ENCODE measurements at regions not wholly inside any gene's neighbourhood (a gene's known extent, or its start where the extent isn't known, plus 50 kb on each side); places are given as distances from the start of the nearest gene placed in this dataset.

DNA sequence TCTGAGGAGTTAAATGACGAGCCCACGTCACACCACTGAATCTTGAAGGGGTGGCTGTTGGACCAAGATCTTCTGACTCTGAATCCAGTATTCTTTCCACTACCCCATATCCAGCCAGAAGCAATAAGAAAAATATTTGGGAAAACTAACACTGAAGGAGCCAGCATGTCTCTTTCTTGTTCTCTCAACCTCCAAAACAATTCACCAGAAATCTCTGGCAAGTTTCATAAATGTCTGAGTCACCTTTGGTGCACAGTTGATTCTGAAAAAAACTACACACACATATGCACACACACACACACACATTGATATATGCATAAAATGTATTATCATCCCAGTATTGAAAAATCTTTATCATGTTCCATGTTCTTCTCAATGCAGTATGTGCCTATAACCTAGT is 104.3 kb upstream of the BLID start:
- no peak for TF ChIP-seq MAFK (IDR thresholded peaks at IDR 0.05; ENCODE audit: low read depth, low read length)
- TF ChIP-seq SAP30 (IDR thresholded peaks at IDR 0.05; ENCODE audit: insufficient read depth, insufficient replicate concordance, low read length) = no peak
- TF ChIP-seq BCL11A (IDR thresholded peaks at IDR 0.05; ENCODE audit: low read depth in 2 of 2, low read length in 2 of 2) = no peak
- no peak for TF ChIP-seq JUND (IDR thresholded peaks at IDR 0.05; ENCODE audit: low read length)
- TF ChIP-seq FOSL1 (IDR thresholded peaks at IDR 0.05; ENCODE audit: insufficient read depth, low read depth, low read length) = no peak
- TF ChIP-seq SIN3A (conservative IDR thresholded peaks at IDR 0.05 in 1 of 2, IDR thresholded peaks at IDR 0.05 in 1 of 2; ENCODE audit: low read depth in 1 of 2, low read length in 2 of 2) = no peak
- TF ChIP-seq ASH2L (IDR thresholded peaks at IDR 0.05; ENCODE audit: low read length) = no peak
- TF ChIP-seq SIX5 (IDR thresholded peaks at IDR 0.05; ENCODE audit: low read depth, low read length) = no peak
- TF ChIP-seq ZNF274 (IDR thresholded peaks at IDR 0.05; ENCODE audit: borderline replicate concordance, extremely low read depth, low read length) = no peak
- TF ChIP-seq POU5F1 (IDR thresholded peaks at IDR 0.05; ENCODE audit: low read depth, low read length) = no peak
- TF ChIP-seq SUZ12 (IDR thresholded peaks at IDR 0.05; ENCODE audit: low read length) = no peak
- no peak for TF ChIP-seq CBX5 (IDR thresholded peaks at IDR 0.05; ENCODE audit: low read depth, low read length)
- TF ChIP-seq, protein P1, sequence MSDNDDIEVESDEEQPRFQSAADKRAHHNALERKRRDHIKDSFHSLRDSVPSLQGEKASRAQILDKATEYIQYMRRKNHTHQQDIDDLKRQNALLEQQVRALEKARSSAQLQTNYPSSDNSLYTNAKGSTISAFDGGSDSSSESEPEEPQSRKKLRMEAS (IDR thresholded peaks at IDR 0.05) = no peak
- no peak overlapping the region for H3K4me3 ChIP-seq (ENCODE audit: extremely low read depth in 1 of 4, insufficient read depth in 2 of 4, low read depth in 3 of 4, low read length in 4 of 4)
- H3K9me3 ChIP-seq (ENCODE audit: insufficient read depth in 2 of 2, low read depth in 1 of 2, low read length in 1 of 2) = no peaks in the 10 kb centered on the region
- CTCF ChIA-PET (ENCODE audit: partially characterized antibody) = interaction anchor here (0.6 to 2.5 kb wide), 3 partner anchors 16 to 173 kb away, joined by 3 to 9 read pairs (median 4); no protein-coding TSS in a partner anchor
- no peak overlapping the region for H2BK5ac ChIP-seq (ENCODE audit: low read depth, low read length)
- no peak overlapping the region for H3K14ac ChIP-seq (ENCODE audit: insufficient read length)
- no peak overlapping the region for H4K8ac ChIP-seq (ENCODE audit: extremely low read depth, insufficient read depth, low read length)
- H2BK120ac ChIP-seq (replicated peaks; ENCODE audit: low read depth, low read length) = no peak overlapping the region
- no peak overlapping the region for H2BK12ac ChIP-seq (ENCODE audit: low read depth, low read length)
- WGBS, 2 experiments (ENCODE audit: extremely low coverage in 1 of 2, insufficient coverage in 1 of 2, insufficient read length in 1 of 2, insufficient replicate concordance in 2 of 2, low coverage in 1 of 2, low lambda C conversion rate in 2 of 2, missing lambda C conversion rate in 1 of 2) = 94% methylated on average over 2 of the region's 2 CpGs; no CpG with 5 or more reads in 1 of the 2 experiments
- H4K5ac ChIP-seq (ENCODE audit: insufficient read length, low read depth, low read length) = no peak overlapping the region
- no peaks in the 10 kb centered on the region for H3K36me3 ChIP-seq (ENCODE audit: control insufficient read depth in 2 of 4, insufficient read depth in 4 of 4, low read length in 3 of 4)
- no peak overlapping the region for H3K18ac ChIP-seq (ENCODE audit: extremely low read depth, low read length)
- H2AK5ac ChIP-seq (ENCODE audit: low read depth, low read length) = no peak overlapping the region
- FAIRE-seq (no peak), DNase-seq (ENCODE audit: low read depth in 1 of 2, low spot score in 2 of 2) (no peak)
- no peaks in the 10 kb centered on the region for H4K20me1 ChIP-seq (replicated peaks in 1 of 2; ENCODE audit: control insufficient read depth in 1 of 2, insufficient read depth in 2 of 2, low read length in 2 of 2)
- no peak overlapping the region for H2BK20ac ChIP-seq (ENCODE audit: low read length)
- POLR2A ChIA-PET (ENCODE audit: partially characterized antibody) = no interaction called here
- no peaks in the 10 kb centered on the region for H3K79me2 ChIP-seq (ENCODE audit: control insufficient read depth in 1 of 2, insufficient read depth in 2 of 2, low read length in 2 of 2)
- no peak overlapping the region for H3K4me2 ChIP-seq (ENCODE audit: insufficient read depth in 1 of 2, low read depth in 2 of 2, low read length in 2 of 2)
- no peak overlapping the region for H4K91ac ChIP-seq (replicated peaks; ENCODE audit: insufficient read length, low read length)
- no peaks in the 10 kb centered on the region for H3K79me1 ChIP-seq (ENCODE audit: low read depth, low read length)
- no peak overlapping the region for H3K56ac ChIP-seq (replicated peaks; ENCODE audit: insufficient read length, low read depth, low read length)
- no peak overlapping the region for H3K4ac ChIP-seq (replicated peaks; ENCODE audit: insufficient read length, low read depth, low read length)
- H3K23ac ChIP-seq (ENCODE audit: insufficient read length) = no peak overlapping the region
- H3K27me3 ChIP-seq (replicated peaks in 1 of 4; ENCODE audit: control insufficient read depth in 3 of 4, extremely low read depth in 1 of 4, insufficient read depth in 3 of 4, low read length in 3 of 4) = no peaks in the 10 kb centered on the region
- H3K4me1 ChIP-seq (replicated peaks in 1 of 4; ENCODE audit: control insufficient read depth in 3 of 4, insufficient read depth in 4 of 4, low read length in 3 of 4) = peaks cover 0 to 4% (median 2%) of the 10 kb centered on the region in 4 experiments; a peak in 2 of 7 replicates
- H2BK15ac ChIP-seq (ENCODE audit: low read length) = no peak overlapping the region
- no peak overlapping the region for H3K9ac ChIP-seq (replicated peaks in 1 of 4; ENCODE audit: extremely low read depth in 1 of 4, low read depth in 3 of 4, low read length in 3 of 4)
- H2AFZ ChIP-seq (ENCODE audit: low read length) = no peak overlapping the region
- no peaks in the 10 kb centered on the region for H3K23me2 ChIP-seq (ENCODE audit: low read depth, low read length)
- H3K27ac ChIP-seq (ENCODE audit: low read depth, low read length) = no peak overlapping the region

All from H1 (cell line).